HFFc6 (cell line): ENCODE measurements at regions not wholly inside any gene's neighbourhood (a gene's known extent, or its start where the extent isn't known, plus 50 kb on each side); places are given as distances from the start of the nearest gene placed in this dataset.

Experiments used
- DNase-seq: peaks from one replicate; pipeline ENCODE4 v3.0.0-alpha.2; 2018
- H3K27ac Mint-ChIP-seq: 2 replicates; pipeline ENCODE4 v1.8.0; 2020; ENCODE audit warnings: mild to moderate bottlenecking, mixed read lengths
- H3K27me3 Mint-ChIP-seq: 2 replicates; pipeline ENCODE4 v1.8.0; 2021; ENCODE audit warnings: mild to moderate bottlenecking, moderate library complexity, mixed read lengths; ENCODE audit not compliant: insufficient read depth
- H3K36me3 Mint-ChIP-seq: 2 replicates; pipeline ENCODE4 v1.8.0; 2021; ENCODE audit warnings: low read depth, mixed read lengths
- H3K4me1 Mint-ChIP-seq: 2 replicates; pipeline ENCODE4 v1.8.0; 2020; ENCODE audit warnings: low read depth, mixed read lengths
- H3K4me3 Mint-ChIP-seq: 2 replicates; pipeline ENCODE4 v1.8.0; 2020; ENCODE audit warnings: mild to moderate bottlenecking, moderate library complexity, mixed read lengths
- H3K9me3 Mint-ChIP-seq: 2 replicates; pipeline ENCODE4 v1.8.0; 2020; ENCODE audit warnings: mild to moderate bottlenecking, mixed read lengths
- TF ChIP-seq, protein P1 (sequence below): fragments of 200-600 bp; sonication (generic); IDR thresholded peaks from 2 replicates; pipeline ENCODE4 v1.5.0; 2021; ENCODE audit warnings: antibody characterized with exemption, mild to moderate bottlenecking

DNA sequence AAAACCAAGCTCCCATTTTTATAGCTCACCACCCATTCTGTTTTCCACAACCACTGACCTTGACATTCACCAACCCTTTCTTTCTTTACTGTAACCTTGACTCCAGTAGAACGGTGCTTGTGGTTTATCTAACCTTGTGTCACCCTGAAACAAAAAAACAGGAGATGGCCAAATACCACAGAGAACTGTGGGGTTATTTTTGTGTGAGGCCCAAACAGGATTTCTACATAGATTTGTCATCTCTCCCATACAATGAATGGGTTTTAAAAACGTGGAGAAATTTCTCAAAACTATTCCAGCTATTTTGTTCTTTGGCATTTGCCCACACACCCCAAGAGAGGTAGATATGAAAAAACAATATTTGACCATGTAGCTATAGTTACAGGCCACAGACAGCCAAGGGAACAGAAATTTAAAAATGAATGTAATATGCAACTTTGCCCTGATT, 231.3 kb upstream of the TANK start:
- peaks cover 28% of the 10 kb centered on the region for H3K4me1 Mint-ChIP-seq
- TF ChIP-seq, protein P1, sequence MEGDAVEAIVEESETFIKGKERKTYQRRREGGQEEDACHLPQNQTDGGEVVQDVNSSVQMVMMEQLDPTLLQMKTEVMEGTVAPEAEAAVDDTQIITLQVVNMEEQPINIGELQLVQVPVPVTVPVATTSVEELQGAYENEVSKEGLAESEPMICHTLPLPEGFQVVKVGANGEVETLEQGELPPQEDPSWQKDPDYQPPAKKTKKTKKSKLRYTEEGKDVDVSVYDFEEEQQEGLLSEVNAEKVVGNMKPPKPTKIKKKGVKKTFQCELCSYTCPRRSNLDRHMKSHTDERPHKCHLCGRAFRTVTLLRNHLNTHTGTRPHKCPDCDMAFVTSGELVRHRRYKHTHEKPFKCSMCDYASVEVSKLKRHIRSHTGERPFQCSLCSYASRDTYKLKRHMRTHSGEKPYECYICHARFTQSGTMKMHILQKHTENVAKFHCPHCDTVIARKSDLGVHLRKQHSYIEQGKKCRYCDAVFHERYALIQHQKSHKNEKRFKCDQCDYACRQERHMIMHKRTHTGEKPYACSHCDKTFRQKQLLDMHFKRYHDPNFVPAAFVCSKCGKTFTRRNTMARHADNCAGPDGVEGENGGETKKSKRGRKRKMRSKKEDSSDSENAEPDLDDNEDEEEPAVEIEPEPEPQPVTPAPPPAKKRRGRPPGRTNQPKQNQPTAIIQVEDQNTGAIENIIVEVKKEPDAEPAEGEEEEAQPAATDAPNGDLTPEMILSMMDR: no peak
- H3K4me3 Mint-ChIP-seq: no peak overlapping the region
- H3K27ac Mint-ChIP-seq: peak overlapping the region; percentile 58
- peaks cover 2% of the 10 kb centered on the region for H3K27me3 Mint-ChIP-seq
- H3K9me3 Mint-ChIP-seq: no peaks in the 10 kb centered on the region
- DNase-seq: peak; percentile 54
- no peaks in the 10 kb centered on the region for H3K36me3 Mint-ChIP-seq

GRCh38 chr2:160931531-160931930, 228.7 kb upstream of the TANK start:
- H3K4me1 Mint-ChIP-seq: peaks cover 28% of the 10 kb centered on the region
- no peak overlapping the region for H3K4me3 Mint-ChIP-seq
- H3K36me3 Mint-ChIP-seq: no peaks in the 10 kb centered on the region
- H3K27me3 Mint-ChIP-seq: peaks cover 2% of the 10 kb centered on the region
- no peak overlapping the region for H3K27ac Mint-ChIP-seq
- DNase-seq: no peak
- TF ChIP-seq, protein P1: no peak
- no peaks in the 10 kb centered on the region for H3K9me3 Mint-ChIP-seq

DNA sequence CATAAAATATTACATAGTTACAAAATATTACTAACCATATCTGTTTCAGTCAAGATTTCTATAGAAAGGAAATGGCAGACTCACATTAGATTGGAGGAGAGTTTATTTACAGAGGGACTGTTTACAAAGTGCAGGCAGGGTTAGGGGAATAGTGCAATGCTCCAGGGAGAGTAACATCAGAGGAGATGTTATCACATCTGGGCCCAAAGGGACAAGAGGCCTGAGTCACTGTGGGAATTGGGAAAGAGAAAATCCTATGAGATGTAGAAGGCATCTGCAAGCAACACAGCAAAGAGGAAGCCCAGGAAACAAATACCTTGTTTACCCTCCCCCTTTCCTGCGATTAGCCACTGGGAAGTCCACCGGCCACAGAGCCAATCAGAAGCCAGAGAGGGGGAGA, 227.3 kb upstream of the TANK start:
- H3K4me1 Mint-ChIP-seq: peaks cover 32% of the 10 kb centered on the region
- no peaks in the 10 kb centered on the region for H3K9me3 Mint-ChIP-seq
- 0 out of 2 replicates have a peak overlapping the region, but pooled peaks have one; percentile 31 for H3K4me3 Mint-ChIP-seq
- H3K27ac Mint-ChIP-seq: peak overlapping the region; percentile 36; the same call in 1 of the 2 replicates
- peaks cover 2% of the 10 kb centered on the region; the same call in 1 of the 2 replicates for H3K27me3 Mint-ChIP-seq
- peak; percentile 69 for DNase-seq
- TF ChIP-seq, protein P1: no peak
- H3K36me3 Mint-ChIP-seq: no peaks in the 10 kb centered on the region

DNA sequence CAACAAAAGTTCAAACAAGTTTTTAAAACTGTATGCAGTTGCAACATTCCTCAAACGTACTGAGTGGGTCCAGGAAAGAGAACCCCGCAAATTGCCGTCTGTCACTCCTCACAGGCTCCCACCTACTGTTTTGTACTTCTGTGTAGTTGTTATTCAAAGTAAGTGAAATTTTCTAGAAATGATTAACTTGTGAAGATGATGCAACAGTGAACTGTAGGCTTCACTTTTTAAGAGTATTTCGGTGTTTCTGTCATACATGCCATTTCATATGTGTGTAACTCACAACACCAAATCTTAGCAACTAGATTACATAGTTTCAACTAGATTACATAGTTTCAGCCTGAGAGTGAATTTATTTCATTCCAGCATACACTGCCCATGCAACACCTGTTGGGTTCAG, 226.0 kb upstream of the TANK start:
- H3K4me1 Mint-ChIP-seq: peaks cover 25% of the 10 kb centered on the region
- DNase-seq: no peak
- H3K36me3 Mint-ChIP-seq: no peaks in the 10 kb centered on the region
- no peak overlapping the region for H3K4me3 Mint-ChIP-seq
- no peaks in the 10 kb centered on the region; the same call in 1 of the 2 replicates for H3K27me3 Mint-ChIP-seq
- TF ChIP-seq, protein P1: no peak
- H3K27ac Mint-ChIP-seq: no peak overlapping the region
- no peaks in the 10 kb centered on the region for H3K9me3 Mint-ChIP-seq

DNA sequence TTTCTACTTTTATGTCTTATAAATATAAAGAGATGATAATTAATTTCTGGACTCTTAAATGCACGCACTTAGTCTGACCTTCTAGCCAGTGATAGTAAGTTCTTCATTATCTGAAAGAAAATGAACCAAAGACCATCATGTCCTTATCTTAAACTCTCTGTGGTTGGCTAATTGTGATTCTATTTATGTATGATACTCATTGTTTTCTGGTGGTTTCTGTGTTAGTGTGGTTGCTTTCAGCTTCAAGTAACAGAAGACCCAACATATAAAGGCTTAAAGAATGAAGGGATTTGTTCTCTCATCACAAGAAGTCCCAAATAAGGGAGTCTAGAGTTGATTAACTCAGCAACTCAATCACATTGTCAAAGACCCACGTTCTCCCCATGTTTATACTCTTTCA, 225.2 kb upstream of the TANK start:
- no peak for DNase-seq
- H3K27me3 Mint-ChIP-seq: no peaks in the 10 kb centered on the region; the same call in 1 of the 2 replicates
- no peak overlapping the region for H3K4me3 Mint-ChIP-seq
- H3K36me3 Mint-ChIP-seq: no peaks in the 10 kb centered on the region
- H3K9me3 Mint-ChIP-seq: no peaks in the 10 kb centered on the region
- H3K4me1 Mint-ChIP-seq: peaks cover 23% of the 10 kb centered on the region
- H3K27ac Mint-ChIP-seq: no peak overlapping the region
- TF ChIP-seq, protein P1: no peak
